ENCODE measurements at regions not wholly inside any gene's neighbourhood (a gene's known extent, or its start where the extent isn't known, plus 50 kb on each side); places are given as distances from the start of the nearest gene placed in this dataset.
"Not testable (repeated sequence)": the region's sequence is repeated elsewhere in the genome, so short reads cannot be mapped to it uniquely, and the experiment has no call there.

DNA sequence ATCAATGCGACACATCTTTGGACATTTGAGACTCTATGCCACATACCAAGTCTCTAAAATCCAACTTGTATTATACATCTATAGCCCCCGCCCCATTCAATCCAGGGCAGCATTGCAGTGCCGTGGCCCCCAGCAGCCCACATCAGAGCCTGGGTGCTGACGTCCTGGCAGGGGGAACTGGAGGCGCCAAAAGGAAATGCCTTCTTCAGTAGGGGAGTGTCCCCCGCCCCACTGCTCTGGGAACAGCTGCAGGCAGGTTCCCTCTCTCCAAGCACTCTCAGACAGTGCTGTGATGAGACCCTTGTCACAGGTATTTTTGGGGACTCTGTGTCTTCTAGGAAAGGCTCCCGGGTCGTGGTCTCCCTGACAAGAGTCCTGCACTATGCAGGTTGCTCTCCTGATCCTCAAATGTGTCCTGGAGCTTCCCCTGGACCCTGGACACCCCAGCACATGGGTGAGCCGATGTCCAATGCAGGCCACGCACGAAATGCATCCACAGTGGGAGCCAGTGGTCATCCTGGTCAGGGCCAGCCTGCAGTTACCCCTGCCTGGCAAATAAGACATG lies 188.7 kb downstream of the RTP5 start:
- DNase-seq (ENCODE audit: low read depth): no peak
- no peak overlapping the region for H3K4me3 ChIP-seq (ENCODE audit: low read depth, low read length)
- no peak for TF ChIP-seq CTCF (conservative IDR thresholded peaks at IDR 0.05; ENCODE audit: low read depth, low read length)

DNA sequence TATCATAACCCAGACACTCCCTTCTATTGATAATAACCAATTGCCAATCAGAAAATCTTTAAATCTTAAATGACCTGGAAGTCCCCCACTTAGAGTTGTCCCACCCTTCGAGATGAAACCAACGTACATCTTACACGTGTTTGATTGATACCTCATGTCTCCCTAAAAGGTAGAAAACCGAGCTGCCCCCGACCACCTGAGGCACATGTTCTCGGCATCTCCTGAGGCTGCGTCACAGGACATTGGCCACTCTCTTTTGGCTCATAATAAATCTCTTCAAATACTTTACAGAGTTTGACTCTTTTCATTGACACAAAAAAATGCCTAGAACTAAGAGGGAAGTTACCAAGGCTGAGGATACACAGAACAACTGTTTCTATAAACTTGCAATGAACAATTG lies 190.0 kb downstream of the RTP5 start:
- TF ChIP-seq CTCF (conservative IDR thresholded peaks at IDR 0.05; ENCODE audit: low read depth, low read length): no peak
- DNase-seq (ENCODE audit: low read depth): no peak
- no peak overlapping the region for H3K4me3 ChIP-seq (ENCODE audit: low read depth, low read length)

- peak; percentile 85 for DNase-seq (ENCODE audit: low read depth)
- no peak overlapping the region for H3K4me3 ChIP-seq (ENCODE audit: low read depth, low read length)
- no peak for TF ChIP-seq CTCF (conservative IDR thresholded peaks at IDR 0.05; ENCODE audit: low read depth, low read length)
Measured at GRCh38 chr2:242060212-242060835, 190.8 kb downstream of the RTP5 start.

- not testable (repeated sequence) for DNase-seq (ENCODE audit: low read depth); H3K4me3 ChIP-seq (ENCODE audit: low read depth, low read length)
Measured at GRCh38 chr2:242061930-242062329, 192.4 kb downstream of the RTP5 start.

DNA sequence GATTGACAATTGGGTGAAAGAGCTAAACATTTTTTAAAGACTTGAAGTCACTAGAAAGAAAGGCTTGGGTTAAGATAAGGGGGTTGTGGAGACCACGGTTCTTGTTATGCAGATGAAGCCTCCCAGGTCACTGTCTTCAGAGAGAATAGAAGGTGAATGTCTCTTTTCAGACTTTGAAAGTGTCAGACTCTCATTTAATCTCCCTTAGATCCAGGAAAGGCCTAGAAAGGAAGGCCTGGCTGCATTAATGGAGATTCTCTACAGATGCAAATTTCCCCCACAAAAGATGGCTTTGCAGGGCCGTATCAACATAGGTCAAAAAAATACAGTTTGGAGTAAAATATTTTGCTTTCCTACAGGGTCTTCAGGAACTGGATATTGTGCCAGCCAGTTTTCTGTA lies 193.9 kb downstream of the RTP5 start:
- H3K4me3 ChIP-seq (ENCODE audit: low read depth, low read length): no peak overlapping the region
- no peak for DNase-seq (ENCODE audit: low read depth)
- no peak for TF ChIP-seq CTCF (conservative IDR thresholded peaks at IDR 0.05; ENCODE audit: low read depth, low read length)

DNA sequence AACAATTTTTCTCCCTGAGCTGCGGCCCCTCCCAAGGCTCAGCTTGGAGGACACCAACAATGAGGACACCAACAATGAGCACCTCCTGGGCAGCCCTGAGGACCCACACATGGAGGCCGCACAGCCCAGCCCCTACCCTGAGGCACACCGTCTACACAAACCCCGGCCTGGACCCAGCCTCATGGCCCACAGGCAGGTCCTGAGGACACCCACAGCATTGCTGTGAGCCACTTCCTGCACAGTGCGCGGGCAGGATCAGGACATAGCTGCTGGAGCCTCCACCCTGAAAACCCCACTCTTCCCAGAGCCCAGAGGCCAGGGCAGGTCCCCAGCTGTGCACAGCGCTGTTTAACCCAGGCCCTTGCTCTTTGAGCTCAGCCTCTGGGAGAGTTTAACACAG lies 194.3 kb downstream of the RTP5 start:
- TF ChIP-seq CTCF (conservative IDR thresholded peaks at IDR 0.05; ENCODE audit: low read depth, low read length): no peak
- no peak for DNase-seq (ENCODE audit: low read depth)
- H3K4me3 ChIP-seq (ENCODE audit: low read depth, low read length): no peak overlapping the region

- no peak overlapping the region for H3K4me3 ChIP-seq (ENCODE audit: low read depth, low read length)
- no peak for TF ChIP-seq CTCF (conservative IDR thresholded peaks at IDR 0.05; ENCODE audit: low read depth, low read length)
- DNase-seq (ENCODE audit: low read depth): no peak
Measured at GRCh38 chr2:242064364-242065250, 195.1 kb downstream of the RTP5 start.

Measured in choroid plexus epithelial cell (primary cell).